ENCODE measurements at regions not wholly inside any gene's neighbourhood (a gene's known extent, or its start where the extent isn't known, plus 50 kb on each side); places are given as distances from the start of the nearest gene placed in this dataset.

- no peak for DNase-seq
These were observed 685.9 kb downstream of the MATN1 start for GRCh38 chr1:30037251-30038118.

DNA sequence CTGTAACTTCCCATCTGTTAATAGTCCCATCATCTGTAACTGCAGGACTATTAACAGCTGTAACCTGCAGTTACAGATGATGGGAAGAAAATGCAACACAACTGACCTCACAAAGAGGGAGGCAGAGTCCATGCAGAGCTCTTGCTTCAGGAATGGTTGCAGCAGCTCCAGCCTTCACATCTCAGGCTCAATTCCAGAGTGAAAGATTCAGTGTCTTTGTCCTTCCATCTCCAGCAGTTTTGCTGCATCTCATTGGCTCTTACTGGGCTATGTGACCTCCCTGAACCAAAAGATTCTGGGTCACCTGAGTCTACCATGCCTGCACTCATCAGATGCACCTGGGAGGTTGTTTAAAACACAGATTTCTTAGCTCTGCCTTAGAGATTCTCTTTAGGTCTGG is 686.7 kb downstream of the MATN1 start:
- no peak for DNase-seq

GRCh38 chr1:30036229-30036547 is 687.2 kb downstream of the MATN1 start:
- DNase-seq: no peak

DNA sequence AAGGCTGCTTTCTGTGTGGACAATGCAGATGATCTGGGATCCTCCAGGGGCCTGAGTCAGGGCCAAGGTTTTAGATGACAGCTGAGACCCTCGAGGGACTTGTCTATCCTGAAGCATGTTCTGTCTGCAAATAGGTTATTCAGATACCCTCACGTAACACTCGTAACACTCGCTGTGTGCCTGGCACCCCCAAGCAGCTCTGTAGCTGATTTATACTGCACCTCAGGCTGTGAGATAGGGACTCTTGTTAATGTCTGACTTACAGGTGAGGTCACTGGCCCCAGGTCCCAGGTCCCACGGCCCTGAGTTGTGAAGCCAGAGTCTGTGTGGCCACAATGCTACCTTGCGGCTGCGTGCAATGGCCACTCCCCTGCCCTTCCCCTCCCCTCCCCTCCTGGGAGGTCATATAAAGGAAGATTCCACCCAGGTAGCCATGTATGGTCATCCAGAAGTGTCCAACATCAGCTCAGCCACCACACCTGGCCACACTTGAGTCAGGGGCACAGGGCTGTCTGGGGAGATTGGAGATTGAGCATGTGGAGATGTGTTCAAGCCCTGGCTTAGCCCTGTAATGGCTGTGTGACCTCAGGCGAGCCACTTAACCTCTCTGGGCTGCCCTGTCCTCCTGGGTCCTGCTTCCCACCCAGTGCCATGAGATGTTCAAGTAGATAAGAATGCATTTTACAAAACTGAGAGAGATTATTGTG is 687.7 kb downstream of the MATN1 start:
- DNase-seq: no peak

- no peak for DNase-seq
These were observed 688.5 kb downstream of the MATN1 start for GRCh38 chr1:30034627-30035521.

GRCh38 chr1:30034105-30034626 is 689.2 kb downstream of the MATN1 start:
- no peak for DNase-seq

DNA sequence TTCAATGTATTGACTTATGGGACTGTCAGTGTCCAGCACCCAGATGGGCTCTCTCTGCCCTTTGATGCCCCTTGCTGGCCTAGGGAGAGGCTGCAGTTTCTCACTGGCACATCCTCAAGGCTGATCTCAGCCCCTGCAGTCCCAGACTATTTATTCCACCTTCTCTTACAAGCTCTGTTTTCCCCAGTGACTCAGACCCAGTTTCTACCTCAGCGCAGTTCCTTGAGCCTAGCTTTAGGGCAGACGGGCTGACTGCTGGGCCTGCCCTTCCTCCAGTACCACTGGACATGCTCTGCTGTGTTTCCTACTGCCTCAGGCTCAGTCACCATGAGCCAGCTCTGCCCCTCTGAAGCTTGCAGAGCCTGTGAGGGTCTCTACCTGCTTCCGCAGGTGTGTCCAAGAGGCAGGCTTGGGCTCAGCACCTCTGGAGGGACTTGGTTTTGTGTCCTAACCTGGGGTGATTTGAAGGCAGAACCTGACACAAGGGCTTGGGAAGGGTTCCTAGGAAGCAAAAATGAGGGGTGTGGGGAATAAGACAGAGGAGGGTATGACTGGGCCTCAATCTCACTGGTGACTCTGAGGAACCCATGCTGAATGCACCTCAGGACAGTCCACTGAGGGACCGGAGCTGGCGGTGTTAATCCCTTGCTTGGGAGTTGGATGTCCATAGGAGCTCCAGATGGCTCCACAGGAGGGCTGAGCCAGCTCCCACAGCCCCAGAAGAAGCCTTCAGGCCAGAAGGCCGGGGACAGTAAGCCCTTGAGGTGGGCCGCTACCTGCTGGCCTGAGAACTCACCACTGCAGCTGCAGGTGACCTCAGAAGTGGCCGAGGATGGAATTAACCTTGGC is 689.9 kb downstream of the MATN1 start:
- DNase-seq: no peak

DNA sequence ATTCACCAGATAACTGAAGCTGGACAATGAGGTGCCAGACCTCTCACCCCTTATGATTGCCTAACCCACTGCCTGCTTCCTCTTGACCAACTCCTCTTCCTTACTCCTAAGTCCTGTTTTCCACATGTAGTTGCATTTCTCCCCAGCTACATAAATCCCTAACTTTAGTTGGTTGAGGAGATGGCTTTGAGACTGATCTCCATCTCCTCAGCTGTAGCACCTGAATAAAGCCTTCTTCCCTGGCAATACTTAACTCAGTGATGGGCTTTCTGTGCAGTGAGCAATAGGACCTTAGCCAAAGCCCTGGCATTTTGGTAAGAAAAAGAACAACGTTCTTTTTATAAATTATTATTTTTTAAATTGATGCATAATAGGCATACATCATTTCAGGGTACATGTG is 691.1 kb downstream of the MATN1 start:
- no peak for DNase-seq

DNA sequence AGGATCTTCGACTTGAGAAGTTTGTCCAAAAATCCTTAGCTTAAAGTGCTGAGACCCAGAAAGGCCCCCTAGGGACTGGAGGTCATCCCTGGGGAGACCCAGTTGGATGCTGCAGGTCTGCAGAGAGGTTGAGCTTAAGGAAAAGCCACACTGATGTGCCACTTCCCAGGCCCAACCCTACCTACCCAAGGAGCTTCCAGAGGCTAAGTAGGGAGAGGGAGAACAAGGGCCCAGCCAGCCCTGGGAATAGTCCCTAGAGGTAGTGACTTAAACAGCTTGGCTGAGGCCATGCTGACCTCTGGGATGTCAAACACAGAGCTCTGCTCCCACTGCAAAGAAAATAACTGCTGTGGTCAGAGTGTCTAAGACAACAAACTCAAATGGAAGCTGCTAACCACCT is 693.7 kb downstream of the MATN1 start:
- DNase-seq: no peak

DNA sequence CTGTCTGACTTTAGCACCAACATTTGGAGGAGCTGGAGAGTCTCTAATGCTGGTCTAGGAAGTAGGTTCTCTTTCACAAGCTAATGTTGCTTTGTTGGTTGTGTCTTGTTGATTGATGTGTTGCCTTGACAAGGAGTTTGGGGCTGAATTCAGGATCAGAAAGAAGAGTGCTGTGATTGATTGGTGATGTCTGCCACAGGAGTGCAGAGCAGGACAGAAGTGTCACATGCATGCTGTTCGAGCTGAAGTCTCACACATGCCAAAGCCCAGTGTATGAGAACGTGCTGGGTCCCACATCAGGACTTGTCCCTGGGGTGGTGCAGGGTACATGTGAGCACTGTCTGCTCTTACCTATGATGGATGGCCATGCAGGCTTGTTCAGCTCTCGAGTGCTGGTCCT is 694.4 kb downstream of the MATN1 start:
- no peak for DNase-seq

GRCh38 chr1:30028283-30028682 is 695.1 kb downstream of the MATN1 start:
- DNase-seq: no peak

DNA sequence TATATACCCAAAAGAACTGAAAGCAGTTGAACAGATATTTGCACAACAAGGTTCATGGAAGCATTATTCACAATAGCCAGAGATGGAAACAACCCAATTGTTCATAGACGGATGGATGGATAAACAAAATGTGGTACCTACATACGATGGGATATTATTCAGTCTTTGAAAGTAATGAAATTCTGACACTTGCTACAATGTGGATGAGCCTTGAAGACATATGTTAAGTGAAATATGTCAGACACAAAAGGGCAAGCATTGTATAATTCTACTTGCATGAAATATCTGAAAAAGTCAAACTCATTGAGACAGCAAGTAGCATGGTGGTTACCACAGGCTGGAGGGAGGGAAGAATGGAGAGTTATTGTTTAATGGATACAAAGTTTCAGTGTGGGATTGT is 696.1 kb downstream of the MATN1 start:
- DNase-seq: no peak

GRCh38 chr1:30024411-30025195 is 698.8 kb downstream of the MATN1 start:
- DNase-seq: no peak

DNA sequence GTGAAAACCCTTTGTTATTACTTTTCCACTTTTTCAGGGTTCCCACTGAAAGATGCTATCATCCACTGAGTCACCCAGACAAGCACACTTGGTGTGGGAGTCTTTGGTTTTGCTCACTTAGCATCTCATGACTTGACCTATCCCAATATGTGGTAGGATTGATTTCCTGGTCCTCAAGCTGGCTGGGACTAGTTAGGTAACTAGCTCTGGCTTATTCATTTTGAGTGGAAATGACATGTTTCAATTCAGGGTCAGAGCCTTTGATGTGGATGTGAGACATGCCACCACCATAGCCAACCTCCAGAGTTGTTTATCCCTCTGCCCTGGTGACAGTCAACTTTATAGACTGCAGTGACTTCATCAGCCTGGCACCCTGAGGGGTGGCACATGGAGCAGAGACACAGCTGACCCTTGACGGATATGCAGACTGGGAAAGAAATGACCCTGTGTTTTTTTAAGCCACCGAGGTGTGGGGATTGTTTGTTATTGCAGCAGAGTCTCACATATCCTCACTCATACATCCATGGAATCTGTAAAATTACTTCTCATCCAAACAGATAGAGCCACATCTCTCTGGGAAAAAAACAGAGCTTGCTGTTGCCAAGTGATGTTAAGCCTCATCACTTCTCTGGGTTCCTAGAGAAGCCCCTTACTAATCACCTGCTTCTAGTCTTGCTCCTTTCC is 699.9 kb downstream of the MATN1 start:
- no peak for DNase-seq

- DNase-seq: no peak
These were observed 709.4 kb downstream of the MATN1 start for GRCh38 chr1:30014031-30014430.

GRCh38 chr1:30012455-30013440 is 710.6 kb downstream of the MATN1 start:
- no peak for DNase-seq

- DNase-seq: no peak
These were observed 711.4 kb downstream of the MATN1 start for GRCh38 chr1:30011970-30012369.

GRCh38 chr1:30010506-30011106 is 712.8 kb downstream of the MATN1 start:
- no peak for DNase-seq

DNA sequence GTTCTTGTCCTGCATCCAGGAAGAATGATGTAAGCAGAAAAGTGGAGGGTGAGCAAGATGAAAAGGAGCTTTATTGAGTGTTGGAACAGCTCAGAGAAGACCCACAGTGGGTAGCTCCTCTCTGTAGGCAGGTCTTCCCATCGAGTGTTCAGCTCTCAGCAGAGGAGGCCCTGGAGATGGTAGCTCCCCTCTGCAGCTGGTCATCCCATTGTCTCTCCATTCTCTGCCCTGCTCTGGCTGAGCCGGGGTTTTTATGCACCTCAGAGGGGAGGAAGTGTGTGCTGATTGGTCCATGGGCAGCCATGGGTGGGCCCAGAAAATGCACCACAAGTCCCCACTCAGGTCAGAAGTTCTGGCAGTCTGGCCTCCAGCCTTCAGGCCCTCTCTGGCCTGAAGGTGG is 713.7 kb downstream of the MATN1 start:
- no peak for DNase-seq

Data from stimulated activated CD4-positive, alpha-beta T cell treated with anti-CD3 and anti-CD28 coated beads, Interleukin-4, amount 100 ng/mL, for 4 hours (primary cell).